Mesenchymal stem cell (in vitro differentiated cells and primary cell): ENCODE measurements at regions not wholly inside any gene's neighbourhood (a gene's known extent, or its start where the extent isn't known, plus 50 kb on each side); places are given as distances from the start of the nearest gene placed in this dataset.

ENCODE experiments used
- DNase-seq: peaks from one replicate; pipeline ENCODE4 v3.0.0-alpha.2; 2013
- H2AFZ ChIP-seq: one replicate; pipeline ENCODE4 v1.6.1; 2013; ENCODE audit warnings: low read depth, mild to moderate bottlenecking, control low read depth, inconsistent platforms, low read length, moderate library complexity
- H2AK5ac ChIP-seq: 2 replicates; pipeline ENCODE4 v1.6.1; 2013; ENCODE audit warnings: low read length, moderate library complexity, mild to moderate bottlenecking, inconsistent platforms; ENCODE audit not compliant: severe bottlenecking
- H2BK120ac ChIP-seq: one replicate; pipeline ENCODE4 v1.6.1; 2013; ENCODE audit warnings: low read depth, mild to moderate bottlenecking, inconsistent platforms, low read length, moderate library complexity
- H2BK12ac ChIP-seq, 2 experiments: one replicate each; pipeline ENCODE4 v1.6.1; 2013; ENCODE audit warnings: inconsistent platforms in 2 of 2, low read length in 2 of 2, mild to moderate bottlenecking in 2 of 2, moderate library complexity in 2 of 2, control low read depth in 1 of 2
- H2BK15ac ChIP-seq: one replicate; pipeline ENCODE4 v1.6.1; 2013; ENCODE audit warnings: mild to moderate bottlenecking, low read depth, inconsistent platforms; ENCODE audit not compliant: poor library complexity, severe bottlenecking
- H2BK5ac ChIP-seq: 2 replicates; pipeline ENCODE4 v1.6.1; 2013; ENCODE audit warnings: low read depth, mild to moderate bottlenecking, low read length, control low read depth, inconsistent platforms; ENCODE audit not compliant: poor library complexity, severe bottlenecking
- H3K14ac ChIP-seq, 2 experiments: one replicate each; pipeline ENCODE4 v1.6.1; 2013; ENCODE audit warnings: inconsistent platforms in 2 of 2, low read length in 2 of 2, control low read depth in 1 of 2, mild to moderate bottlenecking in 1 of 2, moderate library complexity in 1 of 2
- H3K18ac ChIP-seq, 2 experiments: one replicate each; pipeline ENCODE4 v1.6.1; 2013; ENCODE audit warnings: inconsistent platforms in 2 of 2, low read length in 2 of 2, control low read depth in 1 of 2, low read depth in 1 of 2, mild to moderate bottlenecking in 1 of 2
- H3K23ac ChIP-seq, 2 experiments: one replicate each; pipeline ENCODE4 v1.6.1; 2013; ENCODE audit warnings: inconsistent platforms in 2 of 2, low read length in 2 of 2, mild to moderate bottlenecking in 2 of 2, moderate library complexity in 2 of 2, control low read depth in 1 of 2
- H3K27ac ChIP-seq: 2 replicates; pipeline ENCODE4 v1.5.1; 2013; ENCODE audit warnings: mild to moderate bottlenecking, moderate library complexity, low read length, control low read depth, inconsistent platforms; ENCODE audit not compliant: poor library complexity, severe bottlenecking
- H3K27me3 ChIP-seq, 2 experiments: 2 replicates each; pipeline versions ENCODE4 v1.6.1 to v1.7.0; 2013; ENCODE audit warnings: low read length in 2 of 2, mild to moderate bottlenecking in 2 of 2, moderate library complexity in 2 of 2, control low read depth in 1 of 2, inconsistent platforms in 1 of 2; ENCODE audit not compliant: control insufficient read depth in 1 of 2, insufficient read depth in 1 of 2
- H3K36me3 ChIP-seq, 2 experiments: 2 replicates each; pipeline versions ENCODE4 v1.6.1 to v1.7.0; 2013; ENCODE audit warnings: low read length in 2 of 2, control low read depth in 1 of 2, inconsistent platforms in 1 of 2, low read depth in 1 of 2, mild to moderate bottlenecking in 1 of 2; ENCODE audit not compliant: insufficient read depth in 2 of 2, control insufficient read depth in 1 of 2
- H3K4ac ChIP-seq, 2 experiments: one replicate each; pipeline ENCODE4 v1.6.1; 2013; ENCODE audit warnings: inconsistent platforms in 2 of 2, low read length in 2 of 2, mild to moderate bottlenecking in 2 of 2, moderate library complexity in 2 of 2, control low read depth in 1 of 2, low read depth in 1 of 2
- H3K4me1 ChIP-seq: 2 replicates; pipeline ENCODE4 v1.6.1; 2013; ENCODE audit warnings: low read depth, low read length, control low read depth; ENCODE audit not compliant: control insufficient read depth, insufficient read depth
- H3K4me2 ChIP-seq: 2 replicates; pipeline ENCODE4 v1.6.1; 2013; ENCODE audit warnings: low read length, mild to moderate bottlenecking, inconsistent platforms; ENCODE audit not compliant: poor library complexity, severe bottlenecking
- H3K4me3 ChIP-seq, 2 experiments: 2 replicates each; pipeline versions ENCODE4 v1.5.1 to v1.7.0; 2013; ENCODE audit warnings: low read length in 2 of 2, mild to moderate bottlenecking in 2 of 2, control low read depth in 1 of 2, low read depth in 1 of 2; ENCODE audit not compliant: insufficient read depth in 1 of 2
- H3K79me1 ChIP-seq: replicated peaks from 2 replicates; pipeline ENCODE4 v1.6.1; 2013; ENCODE audit warnings: mild to moderate bottlenecking, control low read depth, low read length, inconsistent platforms; ENCODE audit not compliant: poor library complexity, severe bottlenecking
- H3K9ac ChIP-seq: 2 replicates; pipeline ENCODE4 v1.7.0; 2013; ENCODE audit warnings: mild to moderate bottlenecking, low read length, moderate library complexity
- H3K9me3 ChIP-seq: 2 replicates; pipeline ENCODE4 v1.7.0; 2013; ENCODE audit warnings: mild to moderate bottlenecking, low read length; ENCODE audit not compliant: control insufficient read depth
- H4K8ac ChIP-seq: one replicate; pipeline ENCODE4 v1.6.1; 2013; ENCODE audit warnings: inconsistent platforms, mild to moderate bottlenecking, low read length, moderate library complexity
- H4K91ac ChIP-seq: one replicate; pipeline ENCODE4 v1.6.1; 2013; ENCODE audit warnings: mild to moderate bottlenecking, low read length, inconsistent platforms
- WGBS: methylation state at CpG from one replicate; pipeline ENCODE4 v1.1.7; 2013; ENCODE audit warnings: mixed read lengths; 5-methylcytosine and 5-hydroxymethylcytosine counted together

DNA sequence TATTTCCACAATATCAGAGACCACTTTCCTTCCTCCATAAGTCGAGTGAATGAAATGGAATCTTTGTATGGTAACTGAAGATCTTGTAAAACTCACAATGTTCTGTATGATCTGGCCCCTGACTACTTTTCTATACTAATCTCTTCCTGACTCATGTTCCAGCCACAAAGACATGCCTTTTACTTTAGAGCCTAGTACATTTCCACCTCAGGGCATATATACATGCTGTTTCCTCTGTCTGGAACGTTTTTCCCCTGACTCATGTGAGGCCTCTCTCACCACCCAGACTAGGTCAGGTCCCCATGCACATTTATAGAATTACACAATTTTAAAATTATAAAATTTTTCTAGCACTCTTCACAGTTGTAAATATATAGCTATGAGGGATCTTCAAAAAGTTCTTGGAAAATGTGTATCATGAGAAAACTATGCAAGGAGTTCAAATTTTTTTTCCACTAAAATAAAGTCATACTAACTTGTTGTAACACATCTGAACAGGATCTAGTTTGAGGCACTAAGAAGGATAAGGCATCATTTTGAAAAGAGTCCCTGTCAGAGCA is 208.8 kb downstream of the SH2D1A start:
- no peak overlapping the region for H4K8ac ChIP-seq
- no peak overlapping the region for H3K4me3 ChIP-seq
- no peaks in the 10 kb centered on the region for H3K27me3 ChIP-seq
- H3K36me3 ChIP-seq: no peaks in the 10 kb centered on the region
- H3K27ac ChIP-seq: peak overlapping the region; percentile 14
- no peak overlapping the region for H3K14ac ChIP-seq
- H4K91ac ChIP-seq: no peak overlapping the region
- H2AK5ac ChIP-seq: no peak overlapping the region
- H2BK12ac ChIP-seq: no peak overlapping the region
- no peaks in the 10 kb centered on the region for H3K9me3 ChIP-seq
- H3K4me1 ChIP-seq: no peaks in the 10 kb centered on the region
- H3K18ac ChIP-seq: no peak overlapping the region
- H2BK5ac ChIP-seq: no peak overlapping the region
- no peak overlapping the region for H3K4me2 ChIP-seq
- no peak overlapping the region for H3K9ac ChIP-seq
- H3K23ac ChIP-seq: no peak overlapping the region
- no peak overlapping the region for H2BK120ac ChIP-seq
- H3K79me1 ChIP-seq: no peaks in the 10 kb centered on the region
- H3K4ac ChIP-seq: no peak overlapping the region
- H2BK15ac ChIP-seq: no peak overlapping the region
- no peak overlapping the region for H2AFZ ChIP-seq
- DNase-seq: peak; percentile 82
- 0% methylated on average over 1 of the region's 2 CpGs for WGBS

- no peaks in the 10 kb centered on the region for H3K4me1 ChIP-seq
- H2BK5ac ChIP-seq: no peak overlapping the region
- H3K9ac ChIP-seq: no peak overlapping the region
- H3K79me1 ChIP-seq: no peaks in the 10 kb centered on the region
- no peak overlapping the region for H3K4me2 ChIP-seq
- no peaks in the 10 kb centered on the region for H3K9me3 ChIP-seq
- no peak for DNase-seq
- no peak overlapping the region for H3K4me3 ChIP-seq
- no peak overlapping the region for H3K14ac ChIP-seq
- H4K8ac ChIP-seq: no peak overlapping the region
- H3K27ac ChIP-seq: no peak overlapping the region
- H4K91ac ChIP-seq: no peak overlapping the region
- no peak overlapping the region for H3K18ac ChIP-seq
- H2BK120ac ChIP-seq: no peak overlapping the region
- no peak overlapping the region for H2BK15ac ChIP-seq
- no peak overlapping the region for H3K4ac ChIP-seq
- H3K23ac ChIP-seq: no peak overlapping the region
- no peak overlapping the region for H2BK12ac ChIP-seq
- H3K27me3 ChIP-seq: no peaks in the 10 kb centered on the region
- H2AFZ ChIP-seq: no peak overlapping the region
- no peaks in the 10 kb centered on the region for H3K36me3 ChIP-seq
- no CpG with 5 or more reads among the region's 1 CpG for WGBS
- H2AK5ac ChIP-seq: no peak overlapping the region
Observed at GRCh38 chrX:124557976-124558375, 211.6 kb downstream of the SH2D1A start.

DNA sequence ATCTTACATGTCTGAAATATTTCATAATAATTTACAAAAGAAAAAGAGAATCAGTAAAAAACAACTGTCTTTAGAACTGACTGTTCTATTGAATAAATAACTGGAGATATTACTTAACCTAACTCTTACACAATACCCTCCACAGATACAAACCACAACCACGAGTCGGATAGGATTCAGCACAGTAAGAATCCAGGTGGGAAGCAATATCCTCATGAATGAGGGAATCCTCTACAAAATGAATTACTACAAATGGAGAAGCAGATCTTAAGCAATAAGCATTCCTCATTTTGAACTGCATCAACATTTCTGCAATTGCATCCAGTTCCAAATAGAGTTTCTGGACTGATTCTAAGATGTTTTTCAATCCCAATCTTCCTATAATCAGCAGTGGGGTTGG is 227.1 kb downstream of the SH2D1A start:
- Histone ChIP-seq H3K18ac (no peak overlapping the region), H4K91ac (no peak overlapping the region), H2AFZ (no peak overlapping the region), H3K4me3 (no peak overlapping the region), H2AK5ac (no peak overlapping the region), H3K23ac (no peak overlapping the region), H3K9ac (no peak overlapping the region), H3K27me3 (no peaks in the 10 kb centered on the region), H3K4ac (no peak overlapping the region), H2BK120ac (no peak overlapping the region), H2BK12ac (no peak overlapping the region), H3K4me2 (no peak overlapping the region), H3K14ac (no peak overlapping the region), H2BK15ac (no peak overlapping the region), H3K4me1 (no peaks in the 10 kb centered on the region), H2BK5ac (no peak overlapping the region), H3K36me3 (no peaks in the 10 kb centered on the region), H3K79me1 (no peaks in the 10 kb centered on the region), H3K27ac (no peak overlapping the region), H4K8ac (no peak overlapping the region), H3K9me3 (no peaks in the 10 kb centered on the region)
- WGBS: 72% methylated on average over 2 of the region's 2 CpGs
- peak; percentile 29 for DNase-seq

- no peak overlapping the region for H3K4me3 ChIP-seq
- no peak overlapping the region for H2AK5ac ChIP-seq
- no peaks in the 10 kb centered on the region for H3K9me3 ChIP-seq
- no peak overlapping the region for H3K4ac ChIP-seq
- H3K4me1 ChIP-seq: no peaks in the 10 kb centered on the region
- H3K4me2 ChIP-seq: no peak overlapping the region
- H3K18ac ChIP-seq: no peak overlapping the region
- no peak overlapping the region for H2BK15ac ChIP-seq
- no peaks in the 10 kb centered on the region for H3K27me3 ChIP-seq
- H2AFZ ChIP-seq: no peak overlapping the region
- H3K79me1 ChIP-seq: no peaks in the 10 kb centered on the region
- H2BK5ac ChIP-seq: no peak overlapping the region
- H4K8ac ChIP-seq: no peak overlapping the region
- H2BK120ac ChIP-seq: no peak overlapping the region
- no peak overlapping the region for H3K14ac ChIP-seq
- H4K91ac ChIP-seq: no peak overlapping the region
- H3K36me3 ChIP-seq: no peaks in the 10 kb centered on the region
- no peak overlapping the region for H3K23ac ChIP-seq
- DNase-seq: no peak
- H3K9ac ChIP-seq: no peak overlapping the region
- no peak overlapping the region for H3K27ac ChIP-seq
- H2BK12ac ChIP-seq: no peak overlapping the region
Observed at GRCh38 chrX:124592744-124593143, 246.4 kb downstream of the SH2D1A start.
